ENCODE measurements at regions not wholly inside any gene's neighbourhood (a gene's known extent, or its start where the extent isn't known, plus 50 kb on each side); places are given as distances from the start of the nearest gene placed in this dataset.
"Not testable (repeated sequence)": the region's sequence is repeated elsewhere in the genome, so short reads cannot be mapped to it uniquely, and the experiment has no call there.

- no peak for DNase-seq
Measured at GRCh38 chr9:108765265-108765664, 90.5 kb downstream of the ACTL7B start.

DNA sequence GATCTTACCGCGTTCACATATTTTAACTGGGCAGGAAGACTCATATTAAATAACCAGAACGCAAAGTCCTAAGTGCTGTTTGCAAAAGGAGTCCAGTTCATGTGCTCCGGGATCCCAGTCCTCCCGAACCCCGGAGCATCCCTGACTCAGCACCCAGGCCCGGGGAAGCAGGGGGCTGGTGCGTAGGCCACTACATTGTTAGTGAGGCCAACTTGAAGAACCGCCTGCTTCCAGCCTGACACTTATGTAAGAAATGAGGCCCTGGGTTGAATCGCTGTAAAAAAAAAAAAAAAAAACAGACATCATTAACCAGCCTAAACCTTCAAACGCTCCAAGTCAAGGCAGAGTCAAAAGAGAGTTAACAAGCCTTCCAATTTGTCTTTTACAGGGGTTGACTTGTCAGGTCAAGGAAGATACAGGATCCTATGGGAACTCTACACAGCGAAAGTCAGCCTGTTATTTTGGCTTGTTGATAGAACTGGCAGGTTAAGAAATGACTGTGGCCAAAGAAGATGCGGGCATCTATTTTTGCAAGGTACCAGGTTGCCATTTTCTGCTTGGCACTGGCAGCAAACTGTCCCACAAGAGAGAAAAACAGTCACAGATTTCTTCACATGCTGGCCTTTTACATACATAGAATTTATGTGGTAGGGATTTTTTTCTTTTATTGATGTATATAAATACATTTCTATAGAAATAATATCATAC is 93.3 kb downstream of the ACTL7B start:
- no peak for DNase-seq

DNA sequence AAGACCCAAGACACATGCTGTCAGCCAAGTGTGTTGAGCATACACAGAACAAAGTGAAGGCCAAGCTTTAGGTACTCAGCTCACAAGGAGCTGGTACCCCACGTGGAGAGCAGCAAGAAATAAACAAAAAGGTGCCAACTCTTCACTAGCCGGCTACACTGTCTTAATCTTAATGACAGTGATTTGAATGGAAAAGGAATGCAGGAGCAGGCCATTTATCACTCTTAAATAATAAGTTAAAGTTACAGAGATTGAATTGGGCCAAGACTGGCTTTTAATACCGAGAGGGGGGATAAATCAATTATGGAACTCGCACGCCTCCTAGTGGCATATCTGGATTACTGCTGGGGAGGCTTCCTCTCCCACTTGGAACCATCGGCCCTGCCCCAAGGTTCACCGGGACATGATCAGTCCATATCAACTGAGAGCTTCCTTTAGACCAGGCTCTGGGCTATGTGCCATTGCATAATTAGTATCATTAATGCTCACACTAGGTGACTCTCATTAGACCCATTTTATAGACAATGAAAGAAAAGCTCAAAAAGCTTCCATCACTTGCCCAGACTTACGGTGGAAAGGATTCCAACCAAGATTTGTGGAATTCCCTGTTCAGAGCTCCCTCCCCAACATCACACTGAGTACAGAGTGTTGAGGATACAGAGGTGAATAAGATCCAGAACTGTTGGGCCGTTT is 94.0 kb downstream of the ACTL7B start:
- peak; percentile 60 for DNase-seq

DNA sequence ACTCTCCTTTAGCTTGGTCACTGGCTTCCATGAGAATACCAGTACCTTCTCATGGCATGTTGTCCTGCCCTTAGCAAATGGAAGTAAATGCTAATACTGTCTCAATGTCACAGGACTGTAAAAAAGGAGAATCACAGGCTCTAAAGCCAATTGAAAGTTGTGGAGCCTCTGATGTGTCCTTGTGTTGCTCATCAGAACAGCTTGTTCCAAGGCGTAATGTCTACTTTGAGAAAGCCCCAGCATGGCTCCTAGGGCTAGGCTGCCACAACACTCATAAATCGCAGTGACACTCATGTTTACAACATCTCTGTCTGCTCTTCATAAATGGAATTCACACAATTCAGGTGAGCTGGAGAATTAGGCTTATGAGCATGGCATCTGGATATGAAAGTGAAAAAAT is 94.9 kb downstream of the ACTL7B start:
- DNase-seq = no peak

DNA sequence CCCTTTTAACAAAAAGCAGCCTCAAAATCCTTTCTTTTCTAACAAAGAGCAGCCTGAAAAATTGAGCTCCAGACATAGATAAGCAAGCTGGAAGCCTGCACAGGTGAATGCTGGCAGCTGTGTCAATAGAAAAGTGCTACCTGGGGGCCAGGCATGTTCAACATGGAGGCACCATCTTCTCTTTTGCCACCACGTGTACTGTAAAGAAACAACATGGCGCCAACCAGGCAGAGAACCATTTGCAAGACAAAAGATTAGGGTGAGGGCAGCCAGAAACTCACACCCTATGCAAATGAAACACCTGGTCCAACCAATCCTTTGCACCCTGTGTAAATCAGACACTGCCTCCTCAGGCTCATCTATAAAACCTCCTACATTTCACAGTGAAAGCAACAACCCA is 96.0 kb downstream of the ACTL7B start:
- no peak for DNase-seq

- no peak for DNase-seq
Measured at GRCh38 chr9:108759399-108759798, 96.4 kb downstream of the ACTL7B start.

DNA sequence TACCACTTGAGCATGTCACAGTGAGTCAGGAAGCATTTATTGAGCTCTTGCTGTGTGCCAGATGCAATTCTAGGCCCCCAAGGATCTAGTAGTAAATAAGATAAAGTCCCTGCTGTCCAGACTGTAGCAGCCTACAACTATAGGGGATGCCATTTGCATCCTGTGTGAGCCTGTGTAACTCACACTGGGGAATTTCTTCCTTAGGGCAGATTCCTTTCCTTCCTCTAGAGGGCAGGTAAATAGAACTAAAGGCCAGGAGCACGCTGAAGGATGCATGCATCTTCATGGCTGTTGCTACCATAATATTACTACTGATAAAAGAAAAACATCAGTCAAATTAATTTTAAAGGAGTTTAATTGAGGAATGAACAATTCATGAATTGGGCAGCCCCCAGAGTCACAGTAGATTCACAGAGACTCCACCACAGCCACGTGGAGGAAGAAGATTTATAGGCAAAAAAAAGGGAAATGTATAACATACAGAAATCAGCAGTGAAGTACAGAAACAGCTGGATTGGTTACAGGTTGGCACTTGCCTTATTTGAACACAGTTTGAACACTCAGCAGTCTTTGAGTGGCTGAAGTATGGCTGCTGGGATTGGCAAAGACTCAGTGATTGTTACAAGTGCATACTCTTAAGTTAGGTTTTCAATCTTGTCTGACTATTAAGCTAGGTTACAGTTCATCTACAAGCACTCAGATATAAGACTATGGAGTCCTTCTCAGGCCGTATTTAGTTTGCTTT is 98.9 kb downstream of the ACTL7B start:
- no peak for DNase-seq

DNA sequence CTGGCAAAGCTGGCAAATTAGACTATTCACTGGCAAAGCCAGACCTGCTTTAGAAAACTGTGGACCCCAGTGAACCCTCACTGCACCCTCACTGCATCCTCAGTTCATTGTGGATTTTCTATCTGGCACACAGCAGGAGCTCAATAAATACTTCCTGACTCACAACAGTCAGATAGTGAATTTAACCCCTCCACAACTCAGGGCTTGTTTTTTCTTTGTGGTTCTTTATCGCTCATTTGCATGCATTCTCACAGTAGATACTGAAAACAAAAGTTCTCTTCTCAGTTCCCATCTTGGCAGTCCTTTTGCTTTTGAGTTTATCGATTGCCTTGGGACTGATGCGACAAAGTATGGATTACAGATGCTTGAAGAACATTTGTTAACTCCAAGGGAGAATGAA is 99.8 kb downstream of the ACTL7B start:
- no peak for DNase-seq

GRCh38 chr9:108751369-108751768 is 104.4 kb downstream of the ACTL7B start:
- DNase-seq = peak; percentile 28

DNA sequence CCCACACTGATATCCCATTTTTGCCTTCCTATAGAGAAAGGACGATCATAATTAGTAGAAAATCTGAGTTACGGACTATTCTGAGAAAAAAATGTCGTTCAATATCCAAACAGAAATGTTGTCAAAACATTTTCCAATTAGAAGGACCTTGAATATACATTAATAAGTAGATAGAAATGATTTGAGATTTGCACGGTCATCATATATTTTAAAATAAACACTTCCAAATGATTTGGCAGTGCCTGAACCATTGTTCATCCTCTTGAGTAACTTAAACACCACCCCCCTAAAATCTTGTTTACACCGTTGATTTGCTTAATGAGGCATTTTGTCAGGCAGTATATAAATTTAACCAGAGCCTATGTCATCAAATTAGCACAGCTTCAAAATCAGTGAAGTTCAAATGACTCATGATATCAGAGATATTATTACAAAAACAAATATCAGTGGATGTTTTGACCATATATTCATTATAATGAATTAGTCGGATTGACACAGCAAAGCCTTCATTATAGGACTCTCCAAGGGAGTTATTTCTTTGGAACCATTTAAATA is 105.0 kb downstream of the ACTL7B start:
- peak; percentile 8 for DNase-seq

GRCh38 chr9:108748776-108749175 is 107.0 kb downstream of the ACTL7B start:
- no peak for DNase-seq

GRCh38 chr9:108746864-108747263 is 108.9 kb downstream of the ACTL7B start:
- peak; percentile 84 for DNase-seq

DNA sequence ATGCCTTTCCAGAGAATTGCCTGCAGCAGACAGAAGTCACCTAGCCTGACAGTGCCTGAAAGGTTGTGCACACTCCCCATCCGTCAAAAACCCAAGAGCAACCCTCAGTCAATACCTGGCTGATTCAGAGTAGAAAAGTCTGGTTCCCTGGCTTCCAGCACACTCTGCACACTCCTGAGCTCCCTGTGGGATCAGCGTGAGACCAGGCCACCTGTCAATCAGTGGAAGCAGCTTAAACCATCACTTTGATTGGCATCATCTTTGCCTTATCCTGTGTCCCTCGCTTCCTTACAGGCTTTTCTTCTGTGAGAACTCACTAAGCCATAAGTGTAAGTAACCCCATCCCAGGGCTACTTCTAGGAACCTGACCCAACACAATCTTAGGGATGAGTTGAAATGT is 109.8 kb downstream of the ACTL7B start:
- no peak for DNase-seq

- no peak for DNase-seq
Measured at GRCh38 chr9:108744641-108745040, 111.1 kb downstream of the ACTL7B start.

DNA sequence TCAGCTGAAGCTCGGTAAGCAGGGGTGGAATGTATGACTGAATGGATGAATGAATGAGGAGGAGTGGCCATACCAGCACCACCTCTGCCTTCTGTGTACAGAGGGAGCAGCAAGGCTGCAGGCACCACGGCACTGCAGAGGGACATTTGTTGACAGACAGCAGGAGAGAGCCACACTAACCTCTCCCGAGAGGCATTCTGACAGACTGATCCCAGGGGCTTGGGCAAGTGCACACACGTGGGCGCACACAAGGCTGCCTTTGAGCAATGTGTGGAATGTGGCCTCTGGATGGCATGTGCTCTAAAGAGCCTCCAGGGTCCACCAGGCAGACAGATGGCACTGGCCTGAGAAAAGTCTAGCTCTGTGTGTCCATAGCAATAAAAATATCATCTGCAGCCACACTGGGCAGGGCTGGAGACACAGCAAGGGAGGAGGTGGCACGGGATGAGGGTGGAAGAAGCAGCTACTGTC is 111.8 kb downstream of the ACTL7B start:
- peak; percentile 9 for DNase-seq

DNA sequence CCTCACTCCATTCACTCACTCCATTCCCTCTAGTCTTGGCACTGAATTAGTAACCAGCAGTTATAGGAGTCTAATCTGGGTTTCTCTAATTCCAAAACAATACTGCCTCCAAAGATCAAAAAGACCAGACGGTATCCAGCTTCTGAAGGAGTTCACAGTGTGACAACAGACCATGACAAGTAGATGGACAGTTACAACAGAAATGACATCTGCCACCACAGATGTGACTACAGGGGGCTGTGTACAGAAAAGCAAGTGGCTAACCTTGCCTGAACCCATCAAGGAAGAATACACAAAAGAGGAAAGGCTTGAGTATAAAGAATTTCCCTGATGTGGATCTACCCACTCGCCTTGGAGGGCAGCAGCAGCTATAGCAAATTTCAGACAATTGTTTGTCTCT is 112.4 kb downstream of the ACTL7B start:
- no peak for DNase-seq

DNA sequence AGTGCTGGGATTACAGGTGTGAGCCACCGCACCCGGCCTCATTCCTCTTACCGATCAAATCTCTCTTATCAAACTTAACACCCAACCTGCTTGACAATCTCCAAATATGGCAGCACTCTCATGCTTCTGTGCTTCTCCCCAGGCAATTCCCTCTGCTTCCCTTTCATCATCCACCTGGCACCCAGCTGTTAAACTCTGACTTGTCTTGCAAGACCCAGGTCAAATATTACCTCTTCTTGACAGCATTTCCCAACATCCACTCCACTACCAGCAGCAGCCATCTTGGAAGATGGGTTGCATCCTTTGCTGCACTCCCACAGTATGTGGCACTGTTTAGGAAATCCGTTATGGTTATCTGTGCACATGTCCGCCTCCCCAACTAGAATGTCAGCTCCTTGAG is 113.6 kb downstream of the ACTL7B start:
- no peak for DNase-seq

- DNase-seq = not testable (repeated sequence)
Measured at GRCh38 chr9:108731292-108731691, 124.5 kb downstream of the ACTL7B start.

- no peak for DNase-seq
Measured at GRCh38 chr9:108727580-108728111, 128.1 kb downstream of the ACTL7B start.

DNA sequence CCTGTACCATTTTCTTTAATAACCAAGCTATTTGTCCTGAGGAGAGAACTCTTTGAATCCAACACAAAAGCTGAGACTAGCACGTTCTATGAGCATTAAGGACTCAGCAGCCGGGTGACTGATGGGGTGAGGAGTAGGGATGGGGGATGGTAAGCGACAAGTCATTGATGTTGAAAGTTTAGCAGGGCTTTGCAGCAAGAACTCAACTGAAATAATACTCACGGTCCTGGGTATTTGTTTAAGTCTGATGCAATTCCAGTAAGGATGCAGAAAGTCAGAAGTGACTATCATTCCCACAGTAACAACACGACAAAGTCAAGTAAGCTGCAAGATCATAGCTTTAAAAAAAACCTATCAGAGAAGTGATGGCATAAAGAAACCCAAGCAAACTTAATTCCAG is 131.1 kb downstream of the ACTL7B start:
- peak; percentile 77 for DNase-seq

- no peak for DNase-seq
Measured at GRCh38 chr9:108724122-108724521, 131.7 kb downstream of the ACTL7B start.

DNA sequence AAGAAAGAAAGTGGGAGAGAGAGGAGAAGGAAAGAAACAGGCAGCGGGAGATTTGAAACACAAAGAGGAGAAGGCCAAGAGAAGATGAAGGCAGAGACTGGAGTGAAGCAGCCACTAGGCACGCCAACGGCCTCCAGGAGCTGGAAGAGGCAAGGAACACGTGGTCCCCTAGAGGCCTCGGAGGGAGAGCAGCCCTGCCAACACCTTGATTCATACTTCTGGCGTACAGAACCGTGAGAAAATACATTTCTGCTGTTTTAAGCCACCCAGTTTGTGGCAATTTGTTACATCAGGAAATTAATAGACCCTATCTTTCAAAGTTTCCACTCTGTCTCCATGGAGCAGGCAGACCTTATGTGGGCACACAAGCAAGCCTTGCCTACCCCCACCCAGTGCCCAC is 133.4 kb downstream of the ACTL7B start:
- peak; percentile 11 for DNase-seq

- DNase-seq = no peak
Measured at GRCh38 chr9:108720191-108720642, 135.6 kb downstream of the ACTL7B start.
